HK-2 (cell line): ENCODE measurements at regions not wholly inside any gene's neighbourhood (a gene's known extent, or its start where the extent isn't known, plus 50 kb on each side); places are given as distances from the start of the nearest gene placed in this dataset.

ENCODE experiments used
- DNase-seq: peaks from one replicate; pipeline ENCODE4 v3.0.0-alpha.2; 2018; ENCODE audit not compliant: unreplicated experiment

- no peak for DNase-seq
Measured at GRCh38 chr5:118044169-118044568, 944.2 kb downstream of the DTWD2 start.

DNA sequence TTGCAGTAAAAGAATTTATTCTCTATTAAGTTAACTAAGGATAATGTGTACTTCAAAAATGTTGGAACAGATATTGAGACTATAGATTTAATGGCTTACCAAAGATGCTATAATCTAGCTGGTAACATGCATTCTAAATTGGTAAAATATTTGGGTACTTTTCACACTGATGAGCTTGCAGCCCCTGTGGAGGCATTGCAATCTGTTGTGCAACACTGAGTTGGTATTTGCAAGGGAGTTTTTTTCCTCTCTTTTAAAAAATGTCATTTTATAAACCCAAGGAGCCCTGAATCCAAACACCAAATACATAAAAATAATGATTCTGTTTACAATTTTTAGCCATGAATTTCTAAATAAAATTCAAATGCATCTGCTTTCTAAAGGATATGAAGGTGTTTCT, 944.8 kb downstream of the DTWD2 start:
- no peak for DNase-seq

DNA sequence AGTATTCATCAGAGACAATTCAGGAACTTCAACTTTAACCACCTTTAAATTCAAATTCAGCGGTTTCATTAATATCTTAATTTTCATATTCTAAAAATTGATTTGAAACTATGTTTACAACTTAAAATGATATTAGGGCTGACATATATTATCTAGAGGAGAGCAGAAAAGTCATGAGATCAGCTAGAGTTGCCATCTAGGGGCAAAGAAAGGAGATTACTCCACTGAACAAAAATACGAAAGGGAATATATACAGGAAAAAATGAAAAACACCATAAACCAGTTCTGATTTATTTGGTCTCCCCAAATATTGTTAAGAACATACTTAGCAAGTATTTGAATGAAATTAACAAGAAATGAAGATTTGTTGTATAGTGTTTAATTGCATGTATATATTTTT, 946.3 kb downstream of the DTWD2 start:
- DNase-seq: no peak

DNA sequence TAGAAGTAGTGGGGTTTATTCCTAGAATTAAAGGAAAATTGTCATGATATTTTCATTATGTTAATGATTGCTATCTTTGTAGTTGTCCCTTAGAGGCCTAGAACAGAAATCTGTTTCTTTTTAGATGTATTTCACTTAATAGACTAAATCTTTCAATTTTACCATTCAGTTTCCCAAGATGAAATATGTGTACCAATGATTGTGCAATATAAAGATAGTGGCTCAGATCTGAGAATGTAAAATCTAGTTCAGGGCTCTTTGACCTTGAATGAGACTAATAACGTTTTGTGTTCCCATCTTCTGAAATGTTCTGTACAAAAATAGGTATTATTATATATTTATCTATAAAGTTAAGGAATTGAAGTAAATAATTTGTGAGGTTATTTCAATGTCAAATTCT, 947.9 kb downstream of the DTWD2 start:
- DNase-seq: no peak

GRCh38 chr5:118033686-118034338, 954.5 kb downstream of the DTWD2 start:
- DNase-seq: no peak

GRCh38 chr5:118029807-118030206, 958.5 kb downstream of the DTWD2 start:
- DNase-seq: no peak

DNA sequence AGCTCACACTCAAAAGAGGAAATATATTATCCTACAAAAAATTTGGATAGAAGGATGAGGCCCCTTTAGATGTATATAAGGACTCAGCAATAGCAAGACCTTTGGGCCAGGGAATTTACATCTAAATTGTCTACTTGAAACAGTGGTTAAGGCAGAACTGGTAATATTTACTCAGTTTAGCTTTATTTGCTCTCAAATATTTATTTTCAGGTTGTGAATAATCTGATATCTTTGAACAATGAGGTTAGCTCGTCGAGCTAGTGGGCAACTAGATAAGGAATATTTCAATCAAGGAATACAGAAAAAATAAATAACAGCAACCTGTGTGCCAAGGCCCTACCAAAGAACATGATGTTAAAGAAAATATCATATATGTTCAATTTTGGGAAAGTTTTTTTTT, 966.3 kb downstream of the DTWD2 start:
- DNase-seq: no peak

GRCh38 chr5:118017536-118017935, 970.8 kb downstream of the DTWD2 start:
- DNase-seq: no peak

DNA sequence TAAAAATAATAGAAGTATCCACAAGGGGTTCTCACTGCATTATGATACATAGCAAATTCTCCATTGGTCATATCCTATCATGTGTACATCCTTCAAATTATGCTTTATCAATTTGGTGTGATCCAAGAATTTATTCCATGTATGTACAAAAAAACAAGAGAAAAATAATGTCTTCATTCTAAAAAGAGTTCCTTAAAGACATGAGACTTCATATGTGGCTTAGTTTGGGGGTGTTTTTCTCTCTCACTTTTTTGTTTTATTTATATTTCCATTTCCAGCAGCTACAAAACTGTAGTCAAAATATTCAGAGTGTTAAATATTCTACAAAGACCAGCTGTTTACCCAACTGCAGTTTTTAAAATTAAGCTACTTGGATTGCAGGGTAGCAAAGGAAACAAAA, 972.0 kb downstream of the DTWD2 start:
- DNase-seq: no peak

DNA sequence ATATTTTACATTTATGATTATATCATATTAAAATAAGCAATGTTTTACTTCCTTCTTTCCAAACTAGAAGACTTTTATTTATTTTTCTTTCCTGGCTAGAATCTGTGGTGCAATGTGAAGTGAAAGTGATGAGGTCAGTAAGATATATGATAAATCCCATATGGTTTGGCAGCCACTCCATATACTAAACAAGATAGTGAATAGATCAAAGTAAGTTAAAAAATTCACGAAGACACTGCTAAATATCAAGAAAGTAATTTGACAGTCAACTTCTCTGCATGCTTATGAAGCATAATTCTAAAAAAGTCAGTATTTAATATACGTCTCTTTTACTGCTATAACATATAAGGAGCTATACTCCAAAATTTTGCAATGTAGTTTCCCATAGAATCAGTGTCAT, 972.8 kb downstream of the DTWD2 start:
- DNase-seq: no peak

- no peak for DNase-seq
Measured at GRCh38 chr5:118009741-118010297, 978.5 kb downstream of the DTWD2 start.

GRCh38 chr5:118008779-118009178, 979.6 kb downstream of the DTWD2 start:
- no peak for DNase-seq

GRCh38 chr5:118007262-118007661, 981.1 kb downstream of the DTWD2 start:
- no peak for DNase-seq

- no peak for DNase-seq
Measured at GRCh38 chr5:118006219-118006618, 982.1 kb downstream of the DTWD2 start.

DNA sequence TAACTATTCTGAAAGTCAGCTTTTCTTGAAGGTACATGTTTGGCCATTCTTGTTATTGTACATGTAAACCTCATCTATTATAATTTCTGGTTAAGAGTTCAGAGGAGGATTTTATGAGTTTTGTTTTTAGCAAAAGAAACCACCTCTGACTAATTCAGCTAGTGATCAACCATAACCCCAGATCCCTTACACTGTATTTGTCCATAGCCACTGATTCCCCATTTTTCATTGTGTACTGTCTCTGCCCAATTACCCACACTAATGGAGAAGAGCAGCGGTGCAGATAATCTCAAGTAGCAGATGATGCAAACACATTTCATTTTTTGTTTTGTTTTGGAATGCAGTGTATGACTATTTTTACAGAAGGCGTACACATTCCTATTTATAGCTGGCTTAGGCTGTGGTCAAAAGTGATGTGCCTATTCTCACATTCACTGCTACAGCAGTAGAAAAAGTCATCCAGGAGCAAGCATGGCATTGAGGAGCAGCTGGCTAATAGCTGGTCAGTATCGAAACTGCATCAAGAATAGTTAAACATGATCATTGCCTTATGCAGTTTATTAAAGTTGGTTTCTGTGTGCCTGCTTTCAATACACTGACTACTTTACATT, 988.3 kb downstream of the DTWD2 start:
- no peak for DNase-seq

- no peak for DNase-seq
Measured at GRCh38 chr5:117982691-117983090, 1005.7 kb downstream of the DTWD2 start.

- no peak for DNase-seq
Measured at GRCh38 chr5:117973785-117974184, 1014.6 kb downstream of the DTWD2 start.

DNA sequence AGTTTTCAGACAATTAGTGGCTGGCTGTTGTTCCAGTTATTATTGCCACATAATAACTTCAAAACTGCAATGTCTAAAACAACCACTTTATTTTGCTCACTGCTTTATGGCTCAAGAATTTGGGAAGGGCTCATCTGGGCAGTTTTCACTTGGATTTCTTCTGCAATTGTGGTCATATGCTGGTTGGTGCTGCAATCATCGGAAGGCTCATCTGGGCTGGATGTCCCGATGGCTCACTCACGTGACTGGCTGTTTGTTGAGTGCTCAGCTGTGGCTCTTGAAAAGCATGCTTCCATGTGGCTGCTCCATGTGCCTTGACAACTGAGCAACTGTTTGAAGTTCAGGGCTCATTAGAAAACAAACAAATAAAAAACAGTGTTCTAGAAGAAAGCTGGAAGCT, 1032.5 kb downstream of the DTWD2 start:
- no peak for DNase-seq

- DNase-seq: no peak
Measured at GRCh38 chr5:117954331-117954730, 1034.0 kb downstream of the DTWD2 start.

DNA sequence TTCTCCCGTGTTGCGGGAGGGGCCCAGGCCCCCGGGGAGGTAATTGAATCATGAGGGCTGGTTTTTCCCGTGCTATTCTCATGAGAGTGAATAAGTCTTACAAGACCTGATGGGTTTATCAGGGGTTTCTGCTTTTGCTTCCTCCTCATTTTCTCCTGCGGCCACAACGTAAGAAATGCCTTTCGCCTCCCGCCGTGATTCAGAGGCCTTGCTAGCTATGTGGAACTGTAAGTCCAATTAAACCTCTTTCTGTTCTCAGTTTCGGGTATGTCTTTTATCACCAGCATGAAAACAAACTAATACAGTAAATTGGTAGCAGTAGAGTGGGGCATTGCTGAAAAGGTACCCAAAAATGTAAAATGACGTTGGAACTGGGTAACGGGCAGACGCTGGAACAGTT, 1035.1 kb downstream of the DTWD2 start:
- no peak for DNase-seq

DNA sequence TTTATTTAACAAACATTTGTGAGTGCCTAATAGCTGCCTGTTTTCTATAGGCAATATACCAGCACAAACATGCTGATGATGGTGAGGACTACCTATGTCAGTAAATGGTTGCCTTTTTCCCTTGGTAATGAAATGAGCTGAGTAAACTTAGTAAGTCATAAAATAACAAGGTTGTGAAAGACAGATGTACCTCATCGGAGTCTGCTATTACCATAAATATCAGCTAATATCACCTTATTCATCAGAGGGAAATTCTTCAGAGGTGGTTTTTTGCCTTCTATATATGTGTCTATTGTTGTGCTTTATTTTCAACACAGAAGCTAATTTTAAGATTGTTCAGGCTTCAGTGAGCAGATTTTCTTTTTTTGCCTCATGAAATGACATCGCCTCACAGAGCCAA, 1040.5 kb downstream of the DTWD2 start:
- no peak for DNase-seq

DNA sequence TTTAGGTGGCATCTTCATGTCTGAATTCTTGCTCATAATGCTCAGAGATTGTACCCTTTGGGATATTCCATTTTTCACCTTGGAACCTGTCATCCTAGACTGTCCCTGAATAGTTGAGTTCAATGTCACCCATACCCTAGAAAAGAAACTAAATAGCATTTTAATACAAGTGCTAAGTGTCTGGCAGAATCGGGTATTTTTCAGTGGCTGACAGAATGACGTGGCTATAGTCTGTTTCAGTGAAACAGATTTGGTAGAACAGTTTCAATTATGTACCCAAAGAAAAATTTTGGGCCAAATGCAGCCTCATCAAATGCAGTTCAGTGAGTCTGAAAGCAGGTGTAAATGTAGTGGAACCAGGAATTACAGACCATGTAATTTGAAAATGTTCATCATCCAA, 1041.2 kb downstream of the DTWD2 start:
- no peak for DNase-seq

DNA sequence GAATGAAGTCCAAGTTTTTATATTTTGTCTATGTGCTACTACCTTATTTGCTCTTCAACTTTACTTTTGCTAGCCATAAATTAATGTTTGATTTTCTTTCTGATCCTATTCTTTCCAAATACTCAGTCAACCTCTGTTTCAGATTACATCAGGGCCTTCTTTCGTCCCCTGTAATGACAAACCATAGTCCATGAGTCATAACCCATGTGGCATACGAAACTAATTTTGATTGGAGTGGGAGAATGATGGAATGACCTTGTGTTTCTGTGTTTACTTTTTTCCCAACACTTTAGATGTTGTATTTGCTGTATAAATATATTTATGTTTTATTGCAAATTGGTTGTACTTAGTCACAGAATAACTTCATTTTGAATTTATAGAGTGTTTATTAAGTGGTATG, 1043.1 kb downstream of the DTWD2 start:
- DNase-seq: no peak

- no peak for DNase-seq
Measured at GRCh38 chr5:117943541-117943940, 1044.8 kb downstream of the DTWD2 start.
